Stromal cell of bone marrow (primary cell): ENCODE measurements at regions not wholly inside any gene's neighbourhood (a gene's known extent, or its start where the extent isn't known, plus 50 kb on each side); places are given as distances from the start of the nearest gene placed in this dataset.
A peak's percentile ranks its signal among the peaks of the same experiment; 100 is the strongest.

ENCODE experiments used
- DNase-seq: peaks from one replicate; pipeline ENCODE4 v3.0.0-alpha.2; 2012; ENCODE audit warnings: low read depth

- no peak for DNase-seq
Observed at GRCh38 chr1:30609336-30609998, 113.9 kb downstream of the MATN1 start.

- DNase-seq, result no peak
Observed at GRCh38 chr1:30607723-30608122, 115.7 kb downstream of the MATN1 start.

- no peak for DNase-seq
Observed at GRCh38 chr1:30606166-30606565, 117.2 kb downstream of the MATN1 start.

- no peak for DNase-seq
Observed at GRCh38 chr1:30605441-30605920, 117.9 kb downstream of the MATN1 start.

GRCh38 chr1:30604801-30605440 is 118.5 kb downstream of the MATN1 start:
- no peak for DNase-seq

- DNase-seq, result no peak
Observed at GRCh38 chr1:30603081-30603858, 120.1 kb downstream of the MATN1 start.

- no peak for DNase-seq
Observed at GRCh38 chr1:30601316-30602085, 121.9 kb downstream of the MATN1 start.

- no peak for DNase-seq
Observed at GRCh38 chr1:30600706-30601105, 122.7 kb downstream of the MATN1 start.

GRCh38 chr1:30600258-30600657 is 123.1 kb downstream of the MATN1 start:
- DNase-seq, result no peak

GRCh38 chr1:30599721-30600120 is 123.7 kb downstream of the MATN1 start:
- DNase-seq, result no peak

- no peak for DNase-seq
Observed at GRCh38 chr1:30598571-30599114, 124.7 kb downstream of the MATN1 start.

- no peak for DNase-seq
Observed at GRCh38 chr1:30597711-30598110, 125.7 kb downstream of the MATN1 start.

- DNase-seq, result no peak
Observed at GRCh38 chr1:30596891-30597290, 126.5 kb downstream of the MATN1 start.

- DNase-seq, result no peak
Observed at GRCh38 chr1:30596470-30596869, 126.9 kb downstream of the MATN1 start.

GRCh38 chr1:30589083-30589482 is 134.3 kb downstream of the MATN1 start:
- no peak for DNase-seq

- no peak for DNase-seq
Observed at GRCh38 chr1:30588311-30589073, 134.9 kb downstream of the MATN1 start.

GRCh38 chr1:30586671-30587070 is 136.7 kb downstream of the MATN1 start:
- DNase-seq, result no peak

GRCh38 chr1:30579580-30579979 is 143.8 kb downstream of the MATN1 start:
- DNase-seq, result no peak

GRCh38 chr1:30575066-30575465 is 148.3 kb downstream of the MATN1 start:
- no peak for DNase-seq

GRCh38 chr1:30572192-30572591 is 151.2 kb downstream of the MATN1 start:
- DNase-seq, result peak; percentile 10

GRCh38 chr1:30571380-30571779 is 152.0 kb downstream of the MATN1 start:
- no peak for DNase-seq
